ENCODE measurements at regions not wholly inside any gene's neighbourhood (a gene's known extent, or its start where the extent isn't known, plus 50 kb on each side); places are given as distances from the start of the nearest gene placed in this dataset.

DNA sequence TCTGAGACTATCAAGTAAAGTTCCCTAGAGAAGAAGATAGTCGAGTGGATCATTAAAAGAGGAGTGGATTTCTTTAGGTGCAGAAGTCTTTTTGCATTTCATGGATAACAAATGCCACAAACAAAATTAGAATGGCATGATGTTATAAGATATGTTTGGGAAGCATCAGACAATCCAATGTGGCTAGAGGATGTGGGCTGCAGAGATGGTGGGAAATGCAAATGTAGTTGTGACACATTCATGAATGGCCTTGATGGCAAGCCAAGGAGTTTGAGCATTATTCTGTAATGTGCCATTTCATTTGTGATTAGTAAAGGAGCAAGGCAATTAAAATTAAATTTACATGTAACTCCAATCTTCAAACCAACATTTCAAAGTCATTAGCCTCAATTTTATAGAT is 211.9 kb downstream of the CENPW start:
- TF ChIP-seq, protein P1, sequence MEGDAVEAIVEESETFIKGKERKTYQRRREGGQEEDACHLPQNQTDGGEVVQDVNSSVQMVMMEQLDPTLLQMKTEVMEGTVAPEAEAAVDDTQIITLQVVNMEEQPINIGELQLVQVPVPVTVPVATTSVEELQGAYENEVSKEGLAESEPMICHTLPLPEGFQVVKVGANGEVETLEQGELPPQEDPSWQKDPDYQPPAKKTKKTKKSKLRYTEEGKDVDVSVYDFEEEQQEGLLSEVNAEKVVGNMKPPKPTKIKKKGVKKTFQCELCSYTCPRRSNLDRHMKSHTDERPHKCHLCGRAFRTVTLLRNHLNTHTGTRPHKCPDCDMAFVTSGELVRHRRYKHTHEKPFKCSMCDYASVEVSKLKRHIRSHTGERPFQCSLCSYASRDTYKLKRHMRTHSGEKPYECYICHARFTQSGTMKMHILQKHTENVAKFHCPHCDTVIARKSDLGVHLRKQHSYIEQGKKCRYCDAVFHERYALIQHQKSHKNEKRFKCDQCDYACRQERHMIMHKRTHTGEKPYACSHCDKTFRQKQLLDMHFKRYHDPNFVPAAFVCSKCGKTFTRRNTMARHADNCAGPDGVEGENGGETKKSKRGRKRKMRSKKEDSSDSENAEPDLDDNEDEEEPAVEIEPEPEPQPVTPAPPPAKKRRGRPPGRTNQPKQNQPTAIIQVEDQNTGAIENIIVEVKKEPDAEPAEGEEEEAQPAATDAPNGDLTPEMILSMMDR (conservative IDR thresholded peaks at IDR 0.05; ENCODE audit: low read length) = no peak
- TF ChIP-seq EZH2phosphoT487 (IDR thresholded peaks at IDR 0.05; ENCODE audit: borderline replicate concordance, low read depth, low read length) = no peak
